GM11168 (cell line): ENCODE measurements at regions not wholly inside any gene's neighbourhood (a gene's known extent, or its start where the extent isn't known, plus 50 kb on each side); places are given as distances from the start of the nearest gene placed in this dataset.

ENCODE experiments used
- in situ Hi-C: fragments of 300-500 bp; cut with MboI; formaldehyde crosslinking; loops from one replicate; pipeline ENCODE4 v1.12.0; 2022; ENCODE audit warnings: low sequenced_read_pairs; ENCODE audit not compliant: unreplicated experiment

DNA sequence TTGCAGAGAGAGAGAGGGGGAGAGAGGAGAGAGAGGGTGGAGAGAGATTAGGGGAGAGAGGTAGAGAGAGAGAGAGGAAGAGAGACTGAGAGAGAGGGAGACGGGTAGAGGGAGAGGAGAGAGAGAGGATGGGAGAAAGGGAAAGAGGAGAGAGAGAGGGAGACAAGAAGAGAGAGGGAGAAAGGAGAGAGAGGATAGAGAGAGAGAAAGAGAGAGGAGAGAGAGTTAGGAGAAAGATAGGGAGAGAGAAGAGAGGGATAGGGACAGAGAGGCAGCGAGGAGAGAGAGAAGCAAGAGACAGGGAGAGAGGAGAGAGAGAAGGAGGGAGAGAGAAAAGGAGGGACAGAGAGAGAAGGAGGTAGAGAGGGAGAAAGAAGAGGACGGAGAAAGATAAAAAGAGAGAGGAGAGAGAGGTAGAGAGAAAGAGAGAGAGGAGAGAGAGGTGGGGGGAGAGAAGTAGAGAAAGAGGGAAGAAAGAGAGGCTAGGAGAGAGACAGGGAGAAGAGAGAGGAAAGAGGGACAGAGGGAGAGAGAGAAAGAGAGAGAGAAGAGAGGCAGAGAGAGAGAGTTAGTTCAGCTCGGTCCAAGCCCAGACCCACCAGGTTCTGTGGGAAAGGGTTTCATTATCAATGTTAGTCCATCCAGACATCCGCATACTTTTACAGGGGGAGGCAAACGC lies 399.3 kb downstream of the ZSWIM6 start:
- in situ Hi-C loops, result no loop called here

- in situ Hi-C loops, result no loop called here
Observed at GRCh38 chr5:61731946-61732314, 399.9 kb downstream of the ZSWIM6 start.

GRCh38 chr5:61732369-61732768 lies 400.3 kb downstream of the ZSWIM6 start:
- in situ Hi-C loops, result no loop called here

GRCh38 chr5:61732796-61733195 lies 400.7 kb downstream of the ZSWIM6 start:
- in situ Hi-C loops, result no loop called here

DNA sequence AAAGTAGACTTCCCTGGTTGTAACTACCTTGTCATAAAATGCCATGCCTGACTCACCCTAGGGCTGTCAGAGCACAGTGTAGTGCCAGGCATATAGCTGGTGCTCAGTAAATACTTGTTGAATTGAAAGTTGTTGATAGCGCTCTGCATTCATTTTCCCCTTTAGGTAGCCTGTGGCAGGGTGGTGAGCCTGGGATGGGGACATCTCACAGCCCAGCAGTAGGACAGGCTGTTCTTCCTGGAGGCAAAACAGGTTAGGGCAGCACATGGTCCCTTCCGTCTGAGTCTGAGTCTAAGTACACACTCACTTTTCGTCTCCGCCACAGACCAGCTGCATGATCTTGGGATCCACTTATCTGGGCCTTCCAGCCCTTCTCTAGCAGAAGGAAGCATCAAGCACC lies 401.9 kb downstream of the ZSWIM6 start:
- in situ Hi-C loops, result no loop called here

- in situ Hi-C loops, result no loop called here
Observed at GRCh38 chr5:61734966-61735365, 402.9 kb downstream of the ZSWIM6 start.

- in situ Hi-C loops, result no loop called here
Observed at GRCh38 chr5:61735531-61735930, 403.5 kb downstream of the ZSWIM6 start.

DNA sequence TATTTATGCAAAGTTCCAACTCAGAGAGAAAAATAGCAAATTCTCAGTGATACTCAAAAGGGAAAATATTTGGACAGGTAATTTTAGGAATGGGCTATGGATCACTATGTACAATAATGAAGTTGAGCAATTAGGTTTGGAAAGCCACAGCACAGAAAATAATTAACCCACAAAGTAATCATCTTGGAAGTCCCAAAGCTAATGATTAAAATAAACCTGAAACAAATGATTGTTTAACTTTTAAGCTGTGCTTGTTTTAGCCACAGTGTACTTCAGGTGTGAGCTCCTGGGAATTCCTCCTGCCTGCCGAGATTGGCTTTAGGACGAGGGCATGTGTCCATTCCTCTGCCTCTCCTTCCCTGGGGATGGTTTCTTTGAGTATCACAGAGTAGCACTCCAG lies 403.9 kb downstream of the ZSWIM6 start:
- in situ Hi-C loops, result no loop called here

GRCh38 chr5:61737301-61737963 lies 405.4 kb downstream of the ZSWIM6 start:
- in situ Hi-C loops, result no loop called here

DNA sequence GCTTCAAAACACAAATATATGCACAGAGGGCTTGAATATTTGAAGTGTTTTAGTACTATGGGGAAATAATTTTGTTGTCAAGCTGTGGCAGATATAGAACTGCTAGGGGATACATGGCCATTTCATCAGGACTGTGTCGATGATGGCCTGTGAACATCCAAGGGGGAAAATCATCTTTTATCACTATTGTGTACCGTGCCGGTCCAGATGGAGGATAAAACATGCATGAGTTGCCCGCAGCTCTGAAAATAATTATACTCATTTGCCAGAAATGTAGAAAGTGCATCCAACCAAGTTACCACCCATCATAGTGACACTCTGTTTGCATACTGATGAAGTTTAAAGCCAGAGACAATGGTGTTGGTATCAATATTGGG lies 405.9 kb downstream of the ZSWIM6 start:
- in situ Hi-C loops, result no loop called here

GRCh38 chr5:61738446-61738845 lies 406.4 kb downstream of the ZSWIM6 start:
- in situ Hi-C loops, result no loop called here

DNA sequence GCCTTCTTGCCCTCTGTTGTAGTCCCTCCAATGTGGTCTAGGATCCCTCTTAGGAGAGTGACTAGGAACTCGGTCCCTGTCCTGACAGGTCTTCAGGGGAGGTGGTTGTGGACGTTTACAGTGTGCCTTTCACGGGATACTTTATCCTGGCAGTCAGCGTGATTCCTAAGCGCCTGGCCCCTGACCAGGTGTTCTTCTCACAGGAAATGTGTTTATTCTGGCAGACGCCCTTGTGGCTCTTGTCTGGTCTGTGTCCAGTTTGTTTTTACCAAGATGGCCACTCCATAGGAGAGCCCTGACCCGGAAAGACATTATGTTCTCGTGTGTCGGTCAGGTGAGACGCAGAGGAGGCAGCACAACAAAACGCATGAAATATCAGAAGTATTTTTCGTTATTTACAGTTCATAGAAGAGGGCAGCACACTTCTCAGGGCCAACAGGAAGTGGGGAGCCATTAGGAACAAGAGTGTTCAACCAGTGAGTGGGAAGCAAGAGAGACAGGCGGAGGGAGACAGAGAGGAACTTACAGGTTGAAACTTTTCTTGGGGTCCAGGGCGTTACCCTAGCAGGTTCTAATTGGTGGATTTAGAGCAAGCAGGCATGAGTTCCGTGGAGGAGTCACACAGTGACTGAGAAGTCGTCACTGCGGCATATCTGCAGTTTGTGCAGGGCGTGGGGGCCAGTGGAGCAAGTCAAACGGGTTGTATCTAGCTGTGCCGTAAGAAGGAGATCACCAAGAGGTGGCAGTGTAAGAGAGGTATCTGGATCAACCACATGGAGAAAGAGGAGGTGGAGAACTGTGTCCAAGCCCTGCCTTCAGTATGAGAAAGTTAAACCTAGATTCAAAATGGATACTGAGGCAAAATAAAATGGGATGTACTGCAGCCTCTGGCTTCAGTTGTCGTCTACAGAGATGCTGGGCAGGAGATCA lies 412.9 kb downstream of the ZSWIM6 start:
- in situ Hi-C loops, result no loop called here

DNA sequence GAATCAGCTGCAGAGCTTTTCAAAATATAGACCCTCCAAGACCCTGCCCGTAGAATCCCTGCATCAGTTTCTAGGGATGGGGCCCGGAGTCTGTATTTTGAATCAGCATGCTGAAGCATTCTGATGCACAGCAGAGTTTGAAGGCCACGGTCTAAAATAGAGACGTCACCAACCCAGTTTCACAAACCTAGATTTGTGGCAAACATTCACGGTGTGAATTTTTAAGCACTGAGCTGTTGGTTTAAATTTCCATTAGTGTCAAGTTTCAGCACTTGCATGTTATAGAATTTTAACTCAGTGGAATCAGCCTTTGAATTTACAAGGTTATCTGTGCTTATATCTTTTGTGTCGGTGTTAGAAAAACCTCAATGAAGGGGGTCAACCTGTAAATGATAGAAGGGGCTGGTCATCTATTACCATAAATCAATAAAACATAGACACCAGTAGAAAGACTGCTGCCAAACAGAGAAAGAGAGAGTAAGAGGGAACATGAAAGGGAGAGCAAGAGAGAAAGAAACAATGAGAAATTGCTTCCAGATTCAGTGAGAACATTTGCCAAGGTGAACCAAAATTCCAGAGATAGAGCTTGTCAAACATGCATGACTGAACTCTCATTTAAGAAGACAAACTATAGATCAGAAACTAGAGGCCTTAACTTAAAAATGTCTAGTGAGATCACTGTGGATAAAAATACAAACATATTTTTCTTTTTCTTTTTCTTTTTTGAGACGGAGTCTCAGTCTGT lies 414.9 kb downstream of the ZSWIM6 start:
- in situ Hi-C loops, result no loop called here

DNA sequence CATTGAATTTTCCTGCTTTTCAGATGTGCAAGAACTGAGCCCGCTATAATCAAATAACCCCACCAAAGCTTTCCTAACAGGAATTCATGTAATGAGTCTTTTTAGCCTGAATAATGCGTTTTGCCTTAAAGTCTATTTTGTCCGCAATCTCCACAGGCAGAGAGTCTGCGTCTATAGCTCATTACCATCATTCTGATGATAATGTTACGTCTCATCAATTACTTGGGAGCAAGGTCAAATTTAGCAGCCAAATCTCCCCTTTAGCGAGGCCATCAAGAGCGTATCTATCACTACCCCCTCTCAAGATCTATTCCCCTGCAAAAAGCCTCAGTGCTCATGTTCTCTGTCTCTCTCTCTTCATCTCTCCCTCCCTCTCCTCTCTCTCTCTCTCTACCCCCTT lies 416.1 kb downstream of the ZSWIM6 start:
- in situ Hi-C loops, result no loop called here

DNA sequence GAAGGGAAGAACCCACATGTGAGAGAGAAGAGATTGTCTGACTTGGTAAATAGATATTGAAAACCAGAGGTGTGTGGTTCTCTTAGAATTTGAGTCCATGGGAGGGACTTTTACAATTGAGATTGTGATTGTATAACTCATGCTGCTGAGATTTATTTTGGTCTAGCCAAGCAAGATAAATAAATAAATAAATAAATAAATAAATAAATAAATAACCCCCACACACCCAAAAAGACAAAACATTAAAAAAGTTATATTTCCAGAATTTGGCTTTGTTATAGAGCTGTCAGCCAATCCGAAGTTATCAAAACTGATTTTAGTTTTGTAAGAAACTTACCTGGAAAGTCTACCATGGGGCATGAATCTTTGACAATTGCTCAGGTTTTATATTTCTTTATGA lies 416.6 kb downstream of the ZSWIM6 start:
- in situ Hi-C loops, result no loop called here

- in situ Hi-C loops, result no loop called here
Observed at GRCh38 chr5:61752588-61752987, 420.5 kb downstream of the ZSWIM6 start.

DNA sequence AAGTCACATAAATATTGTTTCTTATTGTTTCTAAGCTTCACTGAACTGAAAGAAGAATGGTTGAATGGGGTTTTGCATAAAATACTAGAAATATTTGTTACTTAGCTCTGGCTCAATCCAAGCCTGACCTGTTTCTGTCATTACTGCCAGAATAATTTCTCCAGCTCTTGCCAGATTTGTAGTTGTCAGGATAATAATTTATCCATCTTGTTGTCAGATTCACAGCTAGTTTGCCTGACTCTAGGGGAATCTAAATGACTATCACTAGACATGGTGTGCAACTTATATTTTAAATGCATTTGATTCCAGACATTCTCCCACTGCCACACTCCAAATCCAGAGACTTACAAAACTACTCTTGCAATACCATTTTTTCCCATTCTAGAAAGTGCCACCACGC lies 422.7 kb downstream of the ZSWIM6 start:
- in situ Hi-C loops, result no loop called here

DNA sequence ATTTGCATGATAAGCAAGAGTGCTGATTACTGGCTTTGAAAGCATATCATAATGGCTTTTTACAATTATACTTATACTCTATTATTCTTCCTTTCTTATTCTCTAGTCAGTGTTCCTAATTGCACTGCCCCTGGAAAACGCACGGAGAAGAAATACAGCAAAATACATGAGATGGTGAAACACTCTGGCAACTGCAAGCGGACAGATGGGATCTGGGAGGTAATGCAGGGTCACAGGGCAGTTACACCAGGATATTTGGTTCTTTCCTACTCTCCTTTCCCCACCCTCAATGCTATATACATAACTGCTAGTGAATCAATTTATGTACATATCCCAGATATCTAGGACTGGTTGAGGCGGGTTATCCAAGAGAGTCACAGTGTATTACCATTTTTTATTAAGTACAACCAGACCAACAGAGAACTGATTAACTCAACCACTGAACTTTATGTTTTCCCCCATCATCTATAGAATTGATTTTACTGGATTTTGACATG lies 423.7 kb downstream of the ZSWIM6 start:
- in situ Hi-C loops, result no loop called here

DNA sequence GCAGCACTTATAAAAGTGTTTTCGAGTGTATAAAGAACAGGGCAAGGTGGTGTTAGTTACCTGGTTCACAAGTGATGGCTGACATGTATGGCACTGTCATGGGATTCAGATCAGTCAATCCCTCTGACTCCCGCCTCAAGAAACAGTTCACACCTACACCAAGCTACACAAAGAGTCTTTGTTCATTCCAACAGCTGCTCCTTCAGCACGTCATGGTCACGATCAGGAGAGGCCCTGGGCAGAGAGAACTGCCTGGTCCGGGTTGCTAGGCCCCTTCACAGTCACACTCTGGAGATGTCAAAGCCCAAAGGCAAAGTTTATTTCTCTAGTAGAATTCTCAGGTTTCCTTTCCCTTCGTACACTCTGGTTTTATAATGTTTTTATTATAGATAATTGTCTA lies 426.7 kb downstream of the ZSWIM6 start:
- in situ Hi-C loops, result no loop called here

DNA sequence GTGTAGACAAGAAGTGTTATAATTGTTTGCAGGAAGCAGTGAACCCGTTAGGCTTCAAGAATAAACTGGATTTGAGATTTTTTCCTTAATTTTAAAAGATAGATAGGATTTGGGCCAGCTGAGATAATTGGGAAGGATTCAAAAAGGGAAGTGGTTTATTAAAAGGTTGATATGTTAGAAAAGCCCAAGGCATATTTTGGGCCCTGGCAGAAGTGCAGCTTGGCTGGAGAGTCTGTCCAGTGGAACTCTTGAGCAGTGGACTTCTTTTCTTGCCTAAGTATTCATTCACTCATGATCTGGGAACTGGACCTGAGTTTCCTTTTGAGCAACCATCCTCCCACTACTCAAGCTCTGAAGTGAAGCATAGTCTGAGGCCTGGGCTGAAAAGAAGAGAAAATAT lies 433.4 kb downstream of the ZSWIM6 start:
- in situ Hi-C loops, result no loop called here
